Fibroblast of pulmonary artery (primary cell): ENCODE measurements at regions not wholly inside any gene's neighbourhood (a gene's known extent, or its start where the extent isn't known, plus 50 kb on each side); places are given as distances from the start of the nearest gene placed in this dataset.

Experiments
- DNase-seq: peaks from one replicate; pipeline ENCODE4 v3.0.0-alpha.2; 2010; ENCODE audit warnings: low read depth
- H3K4me3 ChIP-seq: replicated peaks from 2 replicates; pipeline ENCODE4 v1.5.1; 2011; ENCODE audit warnings: low read depth, mild to moderate bottlenecking, control low read depth, low read length, moderate library complexity
- TF ChIP-seq, protein P1 (sequence below): IDR thresholded peaks from 2 replicates; pipeline ENCODE4 v1.5.1; 2011; ENCODE audit warnings: mild to moderate bottlenecking, control low read depth, low read length, inconsistent platforms; ENCODE audit errors: missing control alignments

DNA sequence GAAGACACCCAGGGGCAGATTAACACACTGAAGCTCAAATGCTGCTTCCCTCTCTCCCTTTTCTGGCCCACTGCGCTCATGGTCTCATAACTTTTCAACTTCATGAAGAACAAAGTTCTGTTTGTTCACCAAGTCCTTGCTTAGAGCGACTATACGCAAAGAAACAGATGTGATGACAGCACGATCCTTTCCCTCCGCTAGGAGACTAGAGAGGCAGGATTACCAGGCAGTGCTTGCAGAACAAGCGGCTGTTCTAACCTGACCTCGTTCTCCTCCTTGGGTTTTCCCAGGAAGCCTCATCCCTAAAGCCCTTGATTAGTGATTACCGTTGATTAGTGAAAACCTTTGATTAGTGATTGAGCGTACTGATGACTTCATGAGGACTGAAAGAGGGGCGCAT lies 649.9 kb downstream of the IRX1 start:
- TF ChIP-seq, protein P1, sequence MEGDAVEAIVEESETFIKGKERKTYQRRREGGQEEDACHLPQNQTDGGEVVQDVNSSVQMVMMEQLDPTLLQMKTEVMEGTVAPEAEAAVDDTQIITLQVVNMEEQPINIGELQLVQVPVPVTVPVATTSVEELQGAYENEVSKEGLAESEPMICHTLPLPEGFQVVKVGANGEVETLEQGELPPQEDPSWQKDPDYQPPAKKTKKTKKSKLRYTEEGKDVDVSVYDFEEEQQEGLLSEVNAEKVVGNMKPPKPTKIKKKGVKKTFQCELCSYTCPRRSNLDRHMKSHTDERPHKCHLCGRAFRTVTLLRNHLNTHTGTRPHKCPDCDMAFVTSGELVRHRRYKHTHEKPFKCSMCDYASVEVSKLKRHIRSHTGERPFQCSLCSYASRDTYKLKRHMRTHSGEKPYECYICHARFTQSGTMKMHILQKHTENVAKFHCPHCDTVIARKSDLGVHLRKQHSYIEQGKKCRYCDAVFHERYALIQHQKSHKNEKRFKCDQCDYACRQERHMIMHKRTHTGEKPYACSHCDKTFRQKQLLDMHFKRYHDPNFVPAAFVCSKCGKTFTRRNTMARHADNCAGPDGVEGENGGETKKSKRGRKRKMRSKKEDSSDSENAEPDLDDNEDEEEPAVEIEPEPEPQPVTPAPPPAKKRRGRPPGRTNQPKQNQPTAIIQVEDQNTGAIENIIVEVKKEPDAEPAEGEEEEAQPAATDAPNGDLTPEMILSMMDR: no peak
- no peak for DNase-seq
- no peak overlapping the region for H3K4me3 ChIP-seq

DNA sequence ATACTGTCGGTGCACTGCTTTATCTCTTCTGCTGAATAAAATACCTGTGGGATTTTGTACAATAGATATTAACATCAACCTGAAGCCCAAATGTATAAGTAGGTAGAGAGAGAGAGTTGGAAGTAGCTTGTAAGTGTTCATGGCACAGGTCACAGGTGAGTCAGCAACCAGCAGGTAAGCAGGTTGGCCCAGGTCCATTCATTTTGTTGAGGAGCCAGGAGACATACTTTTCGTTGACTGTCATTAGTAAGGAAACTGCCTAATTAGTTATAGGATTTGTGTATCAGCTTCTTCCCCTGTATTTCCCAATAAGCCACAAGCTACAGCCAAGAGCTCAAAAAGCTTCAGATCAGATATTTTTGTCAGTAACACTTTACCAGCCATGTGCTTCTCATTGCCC lies 650.8 kb downstream of the IRX1 start:
- TF ChIP-seq, protein P1: no peak
- DNase-seq: no peak
- no peak overlapping the region for H3K4me3 ChIP-seq

DNA sequence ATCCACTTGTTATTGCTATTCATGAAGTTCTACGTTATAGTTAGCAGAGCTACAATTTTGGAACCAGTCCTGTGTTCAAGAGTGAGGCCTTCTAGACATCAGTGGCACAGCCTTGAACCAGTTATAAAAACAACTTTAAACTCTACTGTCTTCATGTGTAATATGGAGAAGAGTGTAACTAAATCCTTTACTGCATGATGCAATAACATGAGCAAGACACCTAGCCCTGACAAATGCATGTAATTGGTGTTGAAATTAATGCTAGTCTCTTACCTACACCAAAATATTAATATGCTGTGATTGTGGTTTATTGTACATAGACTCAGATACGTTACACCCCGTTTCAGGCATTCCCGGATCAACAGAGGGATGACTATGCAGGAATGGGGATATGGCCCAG lies 654.6 kb downstream of the IRX1 start:
- DNase-seq: no peak
- TF ChIP-seq, protein P1: no peak
- H3K4me3 ChIP-seq: no peak overlapping the region

DNA sequence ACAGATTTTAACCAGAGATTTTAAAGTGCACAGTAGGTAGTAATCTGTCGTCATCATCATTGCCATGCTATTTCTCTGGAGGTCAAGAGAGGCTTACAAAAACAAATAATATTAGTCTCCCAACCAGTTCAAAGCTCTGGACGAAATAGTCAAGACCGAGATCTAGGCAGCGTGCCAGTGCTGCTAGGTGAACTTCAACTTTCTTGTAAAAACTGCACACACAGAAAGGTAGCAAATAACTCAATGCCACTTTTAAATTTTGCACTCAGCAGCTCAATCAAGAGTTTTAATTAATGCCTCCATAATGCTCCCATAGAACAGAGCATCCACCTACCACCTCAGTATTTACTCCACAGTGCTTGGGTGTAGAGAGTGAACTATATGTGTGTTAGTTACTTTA lies 656.8 kb downstream of the IRX1 start:
- TF ChIP-seq, protein P1: no peak

DNA sequence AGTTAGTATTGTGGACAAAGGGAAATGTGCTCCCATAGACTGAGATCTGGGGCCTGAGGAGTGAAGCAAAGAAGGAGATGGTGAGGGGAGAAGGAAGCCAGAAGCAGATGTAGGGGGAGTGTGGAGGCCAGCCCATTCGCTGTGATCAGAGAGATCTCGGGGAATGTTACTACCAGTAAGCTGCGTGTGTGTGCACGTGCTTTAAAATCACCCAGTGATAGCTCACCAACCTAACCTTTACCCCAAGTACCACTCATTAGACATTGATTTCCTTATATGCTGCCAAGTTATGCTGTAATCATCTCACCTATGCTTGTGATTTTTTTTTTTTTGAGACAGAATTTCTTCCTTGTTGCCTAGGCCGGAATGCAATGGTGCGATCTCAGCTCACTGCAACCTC lies 659.1 kb downstream of the IRX1 start:
- TF ChIP-seq, protein P1: no peak
- H3K4me3 ChIP-seq: no peak overlapping the region
- no peak for DNase-seq

More for the DNA sequence above, 656.8 kb downstream of the IRX1 start:
- DNase-seq: no peak
- H3K4me3 ChIP-seq: no peak overlapping the region

DNA sequence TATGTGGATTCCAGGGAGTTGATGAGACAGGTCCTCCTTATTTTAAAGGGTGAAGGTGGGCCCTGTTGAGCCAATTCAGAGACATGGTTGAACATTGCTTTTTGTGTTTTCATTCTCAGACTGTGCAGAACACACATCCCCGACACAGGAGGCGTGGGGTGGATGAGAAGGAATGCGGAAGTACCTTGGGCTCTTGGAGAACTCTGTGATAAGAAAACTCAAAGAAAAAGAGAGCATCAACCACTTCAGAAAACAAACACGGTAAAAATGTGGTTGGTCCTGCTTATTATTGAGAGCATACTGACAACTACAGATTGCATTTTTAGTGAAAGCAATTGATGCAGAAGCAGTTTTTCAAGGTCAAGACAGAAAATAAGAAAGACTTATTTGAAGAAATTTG lies 659.8 kb downstream of the IRX1 start:
- TF ChIP-seq, protein P1: no peak
- no peak overlapping the region for H3K4me3 ChIP-seq
- no peak for DNase-seq

DNA sequence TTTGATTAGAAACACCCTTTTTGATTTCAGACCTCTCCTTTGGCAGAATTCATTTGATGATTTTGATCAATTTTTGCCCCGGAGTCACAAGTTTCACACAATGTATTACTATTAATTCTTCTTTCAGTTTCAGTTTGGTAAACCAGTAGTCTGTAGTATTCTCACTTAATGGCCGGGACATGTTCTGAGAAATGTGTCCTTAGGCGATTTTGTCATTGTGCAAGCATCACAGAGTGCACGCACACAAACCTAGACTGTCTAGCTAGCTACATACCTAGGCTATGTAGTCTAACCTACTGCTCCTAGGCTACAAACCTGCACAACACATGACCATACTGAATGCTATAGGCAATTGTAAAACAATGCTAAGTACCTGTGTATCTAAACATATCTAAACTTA lies 662.5 kb downstream of the IRX1 start:
- no peak for DNase-seq
- TF ChIP-seq, protein P1: no peak
- H3K4me3 ChIP-seq: no peak overlapping the region
